Progenitor cell of endocrine pancreas (in vitro differentiated cells): ENCODE measurements at regions not wholly inside any gene's neighbourhood (a gene's known extent, or its start where the extent isn't known, plus 50 kb on each side); places are given as distances from the start of the nearest gene placed in this dataset. TPM values are rescaled to one million over a fixed set of nuclear protein-coding genes. Genes with fewer than 3 reads are reported as not detected.
"Not testable (repeated sequence)": the region's sequence is repeated elsewhere in the genome, so short reads cannot be mapped to it uniquely, and the experiment has no call there.

Source experiments
- DNase-seq: peaks from one replicate; pipeline ENCODE4 v3.0.0; 2021; ENCODE audit warnings: low spot score; ENCODE audit not compliant: unreplicated experiment
- H3K27ac Mint-ChIP-seq: 2 replicates; pipeline ENCODE4 v1.8.0; 2021; ENCODE audit warnings: mild to moderate bottlenecking, moderate library complexity, mixed read lengths
- H3K27me3 Mint-ChIP-seq: 2 replicates; pipeline ENCODE4 v1.8.0; 2021; ENCODE audit warnings: mixed read lengths
- H3K36me3 Mint-ChIP-seq: 2 replicates; pipeline ENCODE4 v1.8.0; 2022; ENCODE audit warnings: mixed read lengths; ENCODE audit not compliant: insufficient read depth
- H3K4me1 Mint-ChIP-seq: 2 replicates; pipeline ENCODE4 v1.8.0; 2021; ENCODE audit warnings: low read depth, mixed read lengths
- H3K4me3 Mint-ChIP-seq: 2 replicates; pipeline ENCODE4 v1.8.0; 2021; ENCODE audit warnings: low read depth, mild to moderate bottlenecking, moderate library complexity, mixed read lengths
- H3K9me3 Mint-ChIP-seq: 2 replicates; pipeline ENCODE4 v1.8.0; 2021; ENCODE audit warnings: low read depth, mixed read lengths
- microRNA-seq: library from miRNA; unstranded; fragments of <30 nt; microRNA quantifications from one replicate; pipeline ENCODE4 v1.1.0, GENCODE V29; 2020; ENCODE audit warnings: borderline number of aligned reads; ENCODE audit not compliant: unreplicated experiment
- TF ChIP-seq, protein P1 (sequence below): fragments of 200-600 bp; sonication (generic); IDR thresholded peaks from one replicate; pipeline ENCODE4 v1.5.0; 2021; ENCODE audit warnings: antibody characterized with exemption, mild to moderate bottlenecking; ENCODE audit not compliant: unreplicated experiment

DNA sequence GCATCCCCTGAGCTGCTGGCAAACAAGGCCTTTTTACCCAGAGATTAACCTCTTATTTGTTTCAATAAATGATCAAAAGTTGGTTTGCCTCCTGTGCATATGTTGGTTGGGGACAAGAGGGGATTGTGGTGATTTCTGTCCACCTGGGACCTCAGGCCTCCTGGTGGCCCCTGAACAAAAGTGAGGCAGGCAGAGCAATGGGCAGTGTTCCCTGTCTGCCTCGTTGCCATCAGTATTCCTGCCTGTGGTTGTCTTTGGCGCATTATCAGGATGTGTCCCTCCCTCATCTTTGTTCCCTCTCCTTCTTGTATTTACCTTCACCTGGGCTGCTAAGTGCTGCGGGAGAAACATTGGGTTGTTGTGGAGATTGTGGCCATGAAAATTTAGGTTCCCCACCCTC lies 65.3 kb upstream of the DRD5 start:
- TF ChIP-seq, protein P1, sequence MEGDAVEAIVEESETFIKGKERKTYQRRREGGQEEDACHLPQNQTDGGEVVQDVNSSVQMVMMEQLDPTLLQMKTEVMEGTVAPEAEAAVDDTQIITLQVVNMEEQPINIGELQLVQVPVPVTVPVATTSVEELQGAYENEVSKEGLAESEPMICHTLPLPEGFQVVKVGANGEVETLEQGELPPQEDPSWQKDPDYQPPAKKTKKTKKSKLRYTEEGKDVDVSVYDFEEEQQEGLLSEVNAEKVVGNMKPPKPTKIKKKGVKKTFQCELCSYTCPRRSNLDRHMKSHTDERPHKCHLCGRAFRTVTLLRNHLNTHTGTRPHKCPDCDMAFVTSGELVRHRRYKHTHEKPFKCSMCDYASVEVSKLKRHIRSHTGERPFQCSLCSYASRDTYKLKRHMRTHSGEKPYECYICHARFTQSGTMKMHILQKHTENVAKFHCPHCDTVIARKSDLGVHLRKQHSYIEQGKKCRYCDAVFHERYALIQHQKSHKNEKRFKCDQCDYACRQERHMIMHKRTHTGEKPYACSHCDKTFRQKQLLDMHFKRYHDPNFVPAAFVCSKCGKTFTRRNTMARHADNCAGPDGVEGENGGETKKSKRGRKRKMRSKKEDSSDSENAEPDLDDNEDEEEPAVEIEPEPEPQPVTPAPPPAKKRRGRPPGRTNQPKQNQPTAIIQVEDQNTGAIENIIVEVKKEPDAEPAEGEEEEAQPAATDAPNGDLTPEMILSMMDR = no peak
- no peaks in the 10 kb centered on the region for H3K36me3 Mint-ChIP-seq
- no peaks in the 10 kb centered on the region for H3K4me1 Mint-ChIP-seq
- H3K27me3 Mint-ChIP-seq = peaks cover 5% of the 10 kb centered on the region
- H3K9me3 Mint-ChIP-seq = no peaks in the 10 kb centered on the region
- no peak overlapping the region for H3K4me3 Mint-ChIP-seq
- no peak for DNase-seq
- H3K27ac Mint-ChIP-seq = no peak overlapping the region

- not testable (repeated sequence) for H3K36me3 Mint-ChIP-seq, DNase-seq, H3K27ac Mint-ChIP-seq, H3K9me3 Mint-ChIP-seq, H3K4me3 Mint-ChIP-seq, H3K4me1 Mint-ChIP-seq
- peaks cover 12% of the 10 kb centered on the region for H3K27me3 Mint-ChIP-seq
These were observed 63.0 kb upstream of the DRD5 start for GRCh38 chr4:9718246-9718939.

DNA sequence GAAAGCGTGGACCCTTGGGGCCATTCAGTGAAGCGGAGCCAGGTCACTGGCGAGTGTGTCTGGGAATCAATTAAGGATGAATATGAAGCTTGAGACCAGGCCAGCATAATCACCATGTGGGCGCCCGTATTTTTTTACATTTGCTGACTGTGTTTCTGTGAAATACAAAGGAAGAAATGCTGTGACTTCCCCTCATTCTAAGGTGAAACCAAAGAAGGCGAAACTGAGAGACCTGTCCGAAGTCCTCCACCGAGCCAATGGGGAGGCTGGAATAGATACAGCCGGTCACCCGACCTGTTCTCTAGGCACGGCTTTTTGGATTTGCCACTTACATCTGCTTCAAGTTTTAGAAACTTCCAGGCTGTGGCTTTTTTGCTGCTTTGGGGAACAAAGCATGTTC lies 59.3 kb upstream of the DRD5 start:
- H3K4me3 Mint-ChIP-seq, DNase-seq, H3K36me3 Mint-ChIP-seq, H3K27me3 Mint-ChIP-seq, H3K27ac Mint-ChIP-seq, H3K9me3 Mint-ChIP-seq, H3K4me1 Mint-ChIP-seq: not testable (repeated sequence)

Small RNAs in the stretch of these regions (microRNA-seq; reads per million reads assigned to microRNA genes)
- not detected for gene MIR548I2
